Spleen (tissue), 11 donors: ENCODE measurements at regions not wholly inside any gene's neighbourhood (a gene's known extent, or its start where the extent isn't known, plus 50 kb on each side); places are given as distances from the start of the nearest gene placed in this dataset.
A peak's percentile ranks its signal among the peaks of the same experiment; 100 is the strongest.

Experiments
- DNase-seq: peaks from one replicate; pipeline ENCODE4 v3.0.0-alpha.2; 2020
- H3K27ac ChIP-seq, 8 donors: fragments of 200-600 bp; sonication (generic) in 7 of 8; 1 replicate in 4 of 8; 2 replicates in 4 of 8; pipeline versions ENCODE4 v1.5.0 to v1.8.0; 2016 to 2021; ENCODE audit warnings: inconsistent platforms in 4 of 8, mild to moderate bottlenecking in 4 of 8, moderate library complexity in 1 of 8
- H3K27me3 ChIP-seq, 7 donors: fragments of 200-600 bp; sonication (generic) in 6 of 7; replicated peaks in 1 of 7; 1 replicate in 4 of 7; 2 replicates in 3 of 7; pipeline versions ENCODE4 v1.5.0 to v1.8.0; 2016 to 2021; ENCODE audit warnings: inconsistent platforms in 3 of 7, mild to moderate bottlenecking in 1 of 7
- H3K36me3 ChIP-seq, 6 donors: fragments of 200-600 bp; sonication (generic) in 5 of 6; 1 replicate in 4 of 6; 2 replicates in 2 of 6; pipeline versions ENCODE4 v1.5.0 to v1.8.0; 2016 to 2021; ENCODE audit warnings: inconsistent platforms in 2 of 6
- H3K4me1 ChIP-seq, 6 donors: fragments of 200-600 bp; sonication (generic) in 5 of 6; 1 replicate in 3 of 6; 2 replicates in 3 of 6; pipeline versions ENCODE4 v1.5.0 to v1.8.0; 2016 to 2021; ENCODE audit warnings: inconsistent platforms in 3 of 6
- H3K4me3 ChIP-seq, 8 donors: fragments of 200-600 bp; sonication (generic) in 7 of 8; 1 replicate in 4 of 8; 2 replicates in 4 of 8; pipeline versions ENCODE4 v1.5.0 to v1.8.0; 2016 to 2021; ENCODE audit warnings: inconsistent platforms in 4 of 8, mild to moderate bottlenecking in 4 of 8, moderate library complexity in 2 of 8
- H3K9me3 ChIP-seq, 8 donors: fragments of 200-600 bp; sonication (generic) in 7 of 8; 1 replicate in 4 of 8; 2 replicates in 4 of 8; pipeline versions ENCODE4 v1.5.0 to v1.8.0; 2016 to 2021; ENCODE audit warnings: inconsistent platforms in 4 of 8
- CTCF ChIP-seq, 11 experiments: fragments of 200-600 bp in 7 of 11; fragments of 450-650 bp in 4 of 11; sonication (generic) in 4 of 11; IDR thresholded peaks in 8 of 11; conservative IDR thresholded peaks in 3 of 11; 1 replicate in 7 of 11; 2 replicates in 4 of 11; pipeline versions ENCODE4 v1.4.0 to v1.8.0; 2016 to 2021; ENCODE audit warnings: antibody characterized with exemption in 11 of 11, inconsistent platforms in 4 of 11, mild to moderate bottlenecking in 1 of 11
- POLR2A ChIP-seq, 3 donors: fragments of 450-650 bp; IDR thresholded peaks; one replicate each; pipeline ENCODE4 v1.5.1; 2017; ENCODE audit warnings: antibody characterized with exemption in 3 of 3, mild to moderate bottlenecking in 1 of 3
- POLR2AphosphoS5 ChIP-seq, 3 donors: sonication (generic); formaldehyde crosslinking; IDR thresholded peaks; one replicate each; pipeline ENCODE4 v1.5.1; 2017; ENCODE audit warnings: antibody characterized with exemption in 3 of 3
- WGBS, 5 donors: extraction: QIAGEN DNeasy Blood & Tissue Kit in 3 of 5; methylation state at CpG; one replicate each; pipeline versions ENCODE4 v1.1.5 to v1.1.7; 2013 to 2018; 5-methylcytosine and 5-hydroxymethylcytosine counted together
- intact Hi-C: fragments of 100-400 bp; cut with DNase I; formaldehyde crosslinking; loops from one replicate; pipeline ENCODE4 v1.15.0; 2023; ENCODE audit warnings: low total_unique reads
- donor health status: healthy with polysubstance abuse.
- donor health status: DM: no; HTN: no; CAD: no; lungs with moderate emphysema.
- donor health status: DM: no; HTN: no; CAD: no.
- donor health status: Bipolar disorder and iron deficiency.
- donor health status: healthy.
- donor health status: DM: no; HTN: no; CAD: no.
- donor health status: DM: yes; HTN: yes; CAD: no.

DNA sequence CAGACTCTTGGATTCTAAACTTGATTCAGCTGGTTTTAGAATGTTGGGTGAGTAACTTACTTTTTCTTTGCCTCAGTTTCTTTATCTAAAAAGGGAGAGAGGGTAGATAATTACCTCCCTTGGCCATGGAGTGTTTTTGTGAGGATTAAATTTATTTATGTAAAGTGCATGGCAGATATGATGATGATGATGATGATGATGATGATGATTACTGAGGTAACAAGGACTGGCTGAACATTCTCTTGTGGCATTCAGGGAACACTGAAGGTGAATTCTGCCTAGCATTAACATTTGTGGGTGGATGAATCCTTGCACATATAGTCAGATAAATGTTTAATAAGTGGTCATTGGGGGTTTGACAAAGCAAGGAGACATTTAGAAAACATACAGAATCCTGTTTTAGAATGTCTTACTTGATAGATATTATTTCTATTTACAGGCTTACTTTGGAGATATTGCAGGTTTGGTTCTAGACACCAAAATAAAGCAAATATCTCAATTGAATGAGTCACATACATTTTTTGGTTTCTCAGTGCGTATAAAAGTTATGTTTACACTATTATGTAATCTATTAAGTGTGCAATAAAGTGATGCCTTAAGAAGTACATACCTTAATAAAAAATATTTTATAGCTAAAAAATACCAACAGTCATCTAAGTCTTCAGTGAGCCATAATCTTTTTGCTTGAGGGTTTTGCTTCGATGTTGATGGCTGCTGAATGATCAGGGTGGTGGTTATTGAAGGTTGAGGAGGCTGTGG lies 123.2 kb downstream of the SNAPC1 start:
- no peak for DNase-seq
- Histone ChIP-seq H3K4me1 (peaks cover 0 to 52% (median 17%) of the 10 kb centered on the region in 6 donors), H3K9me3 (peaks cover 0 to 6% (median 0%) of the 10 kb centered on the region in 8 donors), H3K4me3 (no peak overlapping the region), H3K36me3 (no peaks in the 10 kb centered on the region), H3K27ac (no peak overlapping the region), H3K27me3 (no peaks in the 10 kb centered on the region)
- intact Hi-C loops = no loop called here
- TF ChIP-seq POLR2AphosphoS5 (IDR thresholded peaks at IDR 0.05) = no peak
- WGBS, 5 donors = 84 to 93% (median 91%) methylated on average over 2 of the region's 2 CpGs

- intact Hi-C loops = no loop called here
- Histone ChIP-seq H3K4me3 (no peak overlapping the region), H3K36me3 (no peaks in the 10 kb centered on the region), H3K9me3 (peaks cover 0 to 6% (median 0%) of the 10 kb centered on the region in 8 donors), H3K27ac (no peak overlapping the region), H3K27me3 (no peaks in the 10 kb centered on the region), H3K4me1 (peaks cover 0 to 62% (median 18%) of the 10 kb centered on the region in 6 donors)
- TF ChIP-seq POLR2AphosphoS5 (IDR thresholded peaks at IDR 0.05) = no peak
- TF ChIP-seq CTCF (IDR thresholded peaks at IDR 0.05 in 8 of 11, conservative IDR thresholded peaks at IDR 0.05 in 3 of 11) = no peak
- no peak for TF ChIP-seq POLR2A (IDR thresholded peaks at IDR 0.05)
- DNase-seq = no peak
- WGBS, 5 donors = 46 to 79% (median 67%) methylated on average over 2 of the region's 2 CpGs
These were observed 125.4 kb downstream of the SNAPC1 start for GRCh38 chr14:61887628-61888027.

DNA sequence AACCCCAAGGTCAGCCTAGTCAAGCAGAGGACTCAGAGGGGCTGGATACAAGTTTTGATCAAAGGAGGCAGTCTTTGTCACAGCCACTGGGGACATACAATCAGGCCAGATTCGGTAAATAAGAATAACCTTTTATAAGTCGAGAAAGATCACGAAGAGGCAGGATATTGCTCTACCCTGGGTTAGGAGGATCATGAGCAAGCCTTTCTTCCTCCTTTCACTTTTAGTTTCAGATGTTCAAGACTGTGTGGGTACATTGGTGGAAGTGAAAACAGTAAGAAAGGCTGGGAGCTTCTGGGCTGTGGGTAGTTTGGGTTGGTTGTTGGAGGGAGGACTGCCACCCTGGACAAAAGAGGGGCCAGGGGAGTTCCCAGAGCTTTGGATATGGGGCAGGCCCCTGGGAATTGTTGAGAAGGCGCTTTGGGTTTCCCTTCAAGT lies 127.7 kb downstream of the SNAPC1 start:
- no peak for DNase-seq
- no peaks in the 10 kb centered on the region for H3K9me3 ChIP-seq
- no peak for TF ChIP-seq POLR2AphosphoS5 (IDR thresholded peaks at IDR 0.05)
- peak in 1 of 11 experiments; percentile 24 for TF ChIP-seq CTCF (IDR thresholded peaks at IDR 0.05 in 8 of 11, conservative IDR thresholded peaks at IDR 0.05 in 3 of 11)
- TF ChIP-seq POLR2A (IDR thresholded peaks at IDR 0.05) = no peak
- peaks cover 0 to 57% (median 12%) of the 10 kb centered on the region in 6 donors for H3K4me1 ChIP-seq
- H3K4me3 ChIP-seq = peak overlapping the region in 1 of 8 donors; percentile 24
- H3K27me3 ChIP-seq = no peaks in the 10 kb centered on the region
- H3K36me3 ChIP-seq = no peaks in the 10 kb centered on the region
- WGBS, 5 donors = 20 to 41% (median 26%) methylated on average over 4 of the region's 4 CpGs
- peak overlapping the region; percentile 61 to 83 (median 76) for H3K27ac ChIP-seq
- intact Hi-C loops = loop anchor here (10.0 kb wide), 1 partner anchor 235 kb away; no protein-coding TSS in a partner anchor

DNA sequence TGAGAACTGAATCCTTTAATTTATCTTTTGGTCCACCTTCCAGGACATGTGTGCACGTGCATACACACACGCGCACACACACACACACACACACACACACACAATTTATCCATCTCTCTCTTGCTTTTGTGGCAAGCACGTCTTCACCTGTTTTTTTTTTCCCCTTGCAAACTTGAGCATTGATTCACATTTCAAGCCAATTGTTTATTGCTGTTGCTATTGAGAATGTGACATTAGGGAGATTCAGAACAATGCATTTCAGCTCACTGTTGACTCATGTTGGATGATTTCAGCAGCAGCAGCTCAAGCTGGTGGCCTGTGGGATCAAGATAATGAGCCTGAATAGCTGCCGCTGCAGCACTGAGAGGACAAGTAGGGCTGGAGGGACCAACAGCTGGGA lies 128.9 kb downstream of the SNAPC1 start:
- WGBS, 5 donors = 73 to 86% (median 80%) methylated on average over 5 of the region's 5 CpGs
- intact Hi-C loops = loop anchor here (10.0 kb wide), 1 partner anchor 234 kb away; no protein-coding TSS in a partner anchor

More for the DNA sequence above, 128.9 kb downstream of the SNAPC1 start:
- DNase-seq = no peak
- Histone ChIP-seq H3K9me3 (no peaks in the 10 kb centered on the region), H3K27me3 (no peaks in the 10 kb centered on the region), H3K4me1 (peaks cover 0 to 54% (median 12%) of the 10 kb centered on the region in 6 donors), H3K27ac (no peak overlapping the region), H3K4me3 (no peak overlapping the region), H3K36me3 (no peaks in the 10 kb centered on the region)
- TF ChIP-seq POLR2AphosphoS5 (IDR thresholded peaks at IDR 0.05) = no peak
- TF ChIP-seq CTCF (IDR thresholded peaks at IDR 0.05 in 8 of 11, conservative IDR thresholded peaks at IDR 0.05 in 3 of 11) = no peak
- TF ChIP-seq POLR2A (IDR thresholded peaks at IDR 0.05) = no peak
